Astrocyte (in vitro differentiated cells and primary cell): ENCODE measurements at regions not wholly inside any gene's neighbourhood (a gene's known extent, or its start where the extent isn't known, plus 50 kb on each side); places are given as distances from the start of the nearest gene placed in this dataset.

Source experiments
- EZH2 ChIP-seq: IDR thresholded peaks from 2 replicates; pipeline ENCODE4 v1.6.1; 2012; ENCODE audit warnings: mild to moderate bottlenecking, low read length, inconsistent platforms; ENCODE audit not compliant: insufficient read depth
- TF ChIP-seq, protein P1 (sequence below): IDR thresholded peaks from 2 replicates; pipeline ENCODE4 v1.5.1; 2011; ENCODE audit warnings: low read depth, mild to moderate bottlenecking, inconsistent platforms, low read length, moderate library complexity; ENCODE audit not compliant: insufficient read depth

- TF ChIP-seq, protein P1, sequence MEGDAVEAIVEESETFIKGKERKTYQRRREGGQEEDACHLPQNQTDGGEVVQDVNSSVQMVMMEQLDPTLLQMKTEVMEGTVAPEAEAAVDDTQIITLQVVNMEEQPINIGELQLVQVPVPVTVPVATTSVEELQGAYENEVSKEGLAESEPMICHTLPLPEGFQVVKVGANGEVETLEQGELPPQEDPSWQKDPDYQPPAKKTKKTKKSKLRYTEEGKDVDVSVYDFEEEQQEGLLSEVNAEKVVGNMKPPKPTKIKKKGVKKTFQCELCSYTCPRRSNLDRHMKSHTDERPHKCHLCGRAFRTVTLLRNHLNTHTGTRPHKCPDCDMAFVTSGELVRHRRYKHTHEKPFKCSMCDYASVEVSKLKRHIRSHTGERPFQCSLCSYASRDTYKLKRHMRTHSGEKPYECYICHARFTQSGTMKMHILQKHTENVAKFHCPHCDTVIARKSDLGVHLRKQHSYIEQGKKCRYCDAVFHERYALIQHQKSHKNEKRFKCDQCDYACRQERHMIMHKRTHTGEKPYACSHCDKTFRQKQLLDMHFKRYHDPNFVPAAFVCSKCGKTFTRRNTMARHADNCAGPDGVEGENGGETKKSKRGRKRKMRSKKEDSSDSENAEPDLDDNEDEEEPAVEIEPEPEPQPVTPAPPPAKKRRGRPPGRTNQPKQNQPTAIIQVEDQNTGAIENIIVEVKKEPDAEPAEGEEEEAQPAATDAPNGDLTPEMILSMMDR, result no peak
- no peak for TF ChIP-seq EZH2
Observed at GRCh38 chr4:24287096-24287495, 297.3 kb downstream of the DHX15 start.
